Cardiac fibroblast (primary cell): ENCODE measurements at regions not wholly inside any gene's neighbourhood (a gene's known extent, or its start where the extent isn't known, plus 50 kb on each side); places are given as distances from the start of the nearest gene placed in this dataset.

Experiments
- DNase-seq, 2 donors: peaks; one replicate each; pipeline versions ENCODE4 v3.0.0 to v3.0.0-alpha.2; 2010; ENCODE audit warnings: low read depth in 2 of 2
- H3K4me3 ChIP-seq, 2 donors: replicated peaks in 1 of 2; 1 replicate in 1 of 2; 2 replicates in 1 of 2; pipeline ENCODE4 v1.5.1; 2011; ENCODE audit warnings: low read depth in 2 of 2, low read length in 2 of 2, mild to moderate bottlenecking in 2 of 2, moderate library complexity in 1 of 2
- CTCF ChIP-seq: IDR thresholded peaks from one replicate; pipeline ENCODE4 v1.5.1; 2011; ENCODE audit warnings: low read depth, mild to moderate bottlenecking, low read length, inconsistent platforms

- DNase-seq = no peak
- no peak for TF ChIP-seq CTCF
- no peak overlapping the region for H3K4me3 ChIP-seq
Measured at GRCh38 chr3:68207327-68207726, 552.9 kb upstream of the SUCLG2 start.

- no peak for TF ChIP-seq CTCF
- H3K4me3 ChIP-seq = no peak overlapping the region
- no peak for DNase-seq
Measured at GRCh38 chr3:68206524-68207117, 552.2 kb upstream of the SUCLG2 start.

GRCh38 chr3:68186733-68187132, 532.3 kb upstream of the SUCLG2 start:
- no peak for TF ChIP-seq CTCF
- DNase-seq = no peak
- no peak overlapping the region for H3K4me3 ChIP-seq

- no peak for TF ChIP-seq CTCF
- no peak overlapping the region for H3K4me3 ChIP-seq
- DNase-seq = no peak
Measured at GRCh38 chr3:68176600-68176999, 522.2 kb upstream of the SUCLG2 start.

- DNase-seq = no peak
- no peak for TF ChIP-seq CTCF
- H3K4me3 ChIP-seq = no peak overlapping the region
Measured at GRCh38 chr3:68173012-68173634, 518.7 kb upstream of the SUCLG2 start.

- no peak for TF ChIP-seq CTCF
- DNase-seq = no peak
Measured at GRCh38 chr3:68172039-68172438, 517.6 kb upstream of the SUCLG2 start.

GRCh38 chr3:68163968-68164367, 509.6 kb upstream of the SUCLG2 start:
- H3K4me3 ChIP-seq = no peak overlapping the region
- no peak for DNase-seq
- TF ChIP-seq CTCF = no peak

More at GRCh38 chr3:68172039-68172438, 517.6 kb upstream of the SUCLG2 start:
- H3K4me3 ChIP-seq = no peak overlapping the region
